Right atrium auricular region (tissue), 2 donors: ENCODE measurements at regions not wholly inside any gene's neighbourhood (a gene's known extent, or its start where the extent isn't known, plus 50 kb on each side); places are given as distances from the start of the nearest gene placed in this dataset.

ENCODE experiments used
- DNase-seq: peaks from one replicate; pipeline ENCODE4 v3.0.0-alpha.2; 2019; ENCODE audit warnings: low spot score
- H3K27ac ChIP-seq, 2 donors: fragments of 200-600 bp; sonication (generic); 1 replicate in 1 of 2; 2 replicates in 1 of 2; pipeline ENCODE4 v1.5.1; 2016 to 2019
- H3K27me3 ChIP-seq, 2 donors: fragments of 200-600 bp; sonication (generic); one replicate each; pipeline versions ENCODE4 v1.5.1 to v1.6.0; 2017 to 2019
- H3K36me3 ChIP-seq: fragments of 200-600 bp; sonication (generic); one replicate; pipeline ENCODE4 v1.5.1; 2016
- H3K4me1 ChIP-seq, 2 donors: fragments of 200-600 bp; sonication (generic); one replicate each; pipeline versions ENCODE4 v1.5.1 to v1.6.0; 2017 to 2019
- H3K4me3 ChIP-seq, 2 donors: fragments of 200-600 bp; sonication (generic); 1 replicate in 1 of 2; 2 replicates in 1 of 2; pipeline ENCODE4 v1.5.1; 2017 to 2019; ENCODE audit warnings: mild to moderate bottlenecking in 1 of 2, moderate library complexity in 1 of 2
- H3K9me3 ChIP-seq, 2 donors: fragments of 200-600 bp; sonication (generic); one replicate each; pipeline ENCODE4 v1.5.1; 2019
- CTCF ChIP-seq, 2 donors: fragments of 200-600 bp; sonication (generic); IDR thresholded peaks; one replicate each; pipeline ENCODE4 v1.5.1; 2019; ENCODE audit warnings: antibody characterized with exemption in 2 of 2

- H3K9me3 ChIP-seq, result no peaks in the 10 kb centered on the region
- H3K4me1 ChIP-seq, result no peaks in the 10 kb centered on the region
- H3K36me3 ChIP-seq, result no peaks in the 10 kb centered on the region
- H3K4me3 ChIP-seq, result no peak overlapping the region
- TF ChIP-seq CTCF (IDR thresholded peaks at IDR 0.05), result no peak
- H3K27me3 ChIP-seq, result no peaks in the 10 kb centered on the region
- H3K27ac ChIP-seq, result no peak overlapping the region
- no peak for DNase-seq
Measured at GRCh38 chr4:96839441-96839840, 999.5 kb downstream of the PDHA2 start.

- no peaks in the 10 kb centered on the region for H3K36me3 ChIP-seq
- H3K4me3 ChIP-seq, result no peak overlapping the region
- no peaks in the 10 kb centered on the region for H3K27me3 ChIP-seq
- no peaks in the 10 kb centered on the region for H3K4me1 ChIP-seq
- no peak for TF ChIP-seq CTCF (IDR thresholded peaks at IDR 0.05)
- no peak overlapping the region for H3K27ac ChIP-seq
- DNase-seq, result no peak
- no peaks in the 10 kb centered on the region for H3K9me3 ChIP-seq
Measured at GRCh38 chr4:96841801-96842200, 1001.9 kb downstream of the PDHA2 start.

- H3K27ac ChIP-seq, result no peak overlapping the region
- DNase-seq, result no peak
- H3K27me3 ChIP-seq, result no peaks in the 10 kb centered on the region
- TF ChIP-seq CTCF (IDR thresholded peaks at IDR 0.05), result no peak
- H3K4me3 ChIP-seq, result no peak overlapping the region
- no peaks in the 10 kb centered on the region for H3K4me1 ChIP-seq
- no peaks in the 10 kb centered on the region for H3K36me3 ChIP-seq
- H3K9me3 ChIP-seq, result no peaks in the 10 kb centered on the region
Measured at GRCh38 chr4:96844858-96845490, 1005.1 kb downstream of the PDHA2 start.

GRCh38 chr4:96845819-96846218 is 1005.9 kb downstream of the PDHA2 start:
- no peak for TF ChIP-seq CTCF (IDR thresholded peaks at IDR 0.05)
- H3K27me3 ChIP-seq, result no peaks in the 10 kb centered on the region
- no peaks in the 10 kb centered on the region for H3K36me3 ChIP-seq

GRCh38 chr4:96874657-96875056 is 1034.8 kb downstream of the PDHA2 start:
- Histone ChIP-seq H3K36me3 (no peaks in the 10 kb centered on the region), H3K4me3 (no peak overlapping the region), H3K9me3 (peaks cover 0 to 8% of the 10 kb centered on the region in 2 donors), H3K27me3 (no peaks in the 10 kb centered on the region), H3K4me1 (no peaks in the 10 kb centered on the region), H3K27ac (no peak overlapping the region)
- DNase-seq, result no peak
- TF ChIP-seq CTCF (IDR thresholded peaks at IDR 0.05), result no peak

More at GRCh38 chr4:96845819-96846218, 1005.9 kb downstream of the PDHA2 start:
- no peaks in the 10 kb centered on the region for H3K4me1 ChIP-seq
- no peak for DNase-seq
- H3K27ac ChIP-seq, result no peak overlapping the region
- H3K4me3 ChIP-seq, result no peak overlapping the region
- H3K9me3 ChIP-seq, result no peaks in the 10 kb centered on the region

- H3K27me3 ChIP-seq, result no peaks in the 10 kb centered on the region
Measured at GRCh38 chr4:96879527-96879926, 1039.6 kb downstream of the PDHA2 start.

More at GRCh38 chr4:96879527-96879926, 1039.6 kb downstream of the PDHA2 start:
- Histone ChIP-seq H3K4me1 (no peaks in the 10 kb centered on the region), H3K9me3 (peaks cover 0 to 12% of the 10 kb centered on the region in 2 donors), H3K27ac (no peak overlapping the region), H3K4me3 (no peak overlapping the region), H3K36me3 (no peaks in the 10 kb centered on the region)
- TF ChIP-seq CTCF (IDR thresholded peaks at IDR 0.05), result no peak
- DNase-seq, result no peak
